ENCODE measurements at regions not wholly inside any gene's neighbourhood (a gene's known extent, or its start where the extent isn't known, plus 50 kb on each side); places are given as distances from the start of the nearest gene placed in this dataset.

DNA sequence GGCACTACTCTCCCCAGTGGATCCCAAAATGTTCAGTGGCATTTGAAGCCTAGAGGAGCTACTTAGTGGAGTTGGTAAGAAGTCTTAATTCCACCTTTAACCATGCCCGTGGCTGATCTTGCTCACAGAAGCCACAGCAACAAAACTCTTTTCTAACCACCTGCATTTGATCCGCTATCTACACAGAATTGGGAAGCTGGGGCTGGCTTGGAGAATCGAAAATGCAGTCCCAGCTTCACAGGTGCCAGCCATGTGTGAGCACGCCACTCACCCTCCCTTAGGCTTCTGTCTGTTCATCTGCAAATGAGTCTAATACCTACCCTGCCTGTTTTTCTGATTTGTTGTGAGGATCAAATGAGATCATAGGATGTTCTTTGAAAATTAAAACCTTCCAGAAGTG lies 182.6 kb downstream of the BCL11A start:
- TF ChIP-seq, protein P1, sequence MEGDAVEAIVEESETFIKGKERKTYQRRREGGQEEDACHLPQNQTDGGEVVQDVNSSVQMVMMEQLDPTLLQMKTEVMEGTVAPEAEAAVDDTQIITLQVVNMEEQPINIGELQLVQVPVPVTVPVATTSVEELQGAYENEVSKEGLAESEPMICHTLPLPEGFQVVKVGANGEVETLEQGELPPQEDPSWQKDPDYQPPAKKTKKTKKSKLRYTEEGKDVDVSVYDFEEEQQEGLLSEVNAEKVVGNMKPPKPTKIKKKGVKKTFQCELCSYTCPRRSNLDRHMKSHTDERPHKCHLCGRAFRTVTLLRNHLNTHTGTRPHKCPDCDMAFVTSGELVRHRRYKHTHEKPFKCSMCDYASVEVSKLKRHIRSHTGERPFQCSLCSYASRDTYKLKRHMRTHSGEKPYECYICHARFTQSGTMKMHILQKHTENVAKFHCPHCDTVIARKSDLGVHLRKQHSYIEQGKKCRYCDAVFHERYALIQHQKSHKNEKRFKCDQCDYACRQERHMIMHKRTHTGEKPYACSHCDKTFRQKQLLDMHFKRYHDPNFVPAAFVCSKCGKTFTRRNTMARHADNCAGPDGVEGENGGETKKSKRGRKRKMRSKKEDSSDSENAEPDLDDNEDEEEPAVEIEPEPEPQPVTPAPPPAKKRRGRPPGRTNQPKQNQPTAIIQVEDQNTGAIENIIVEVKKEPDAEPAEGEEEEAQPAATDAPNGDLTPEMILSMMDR (IDR thresholded peaks at IDR 0.05): no peak
- TF ChIP-seq POLR2A (IDR thresholded peaks at IDR 0.05) (no peak), EP300 (IDR thresholded peaks at IDR 0.05; ENCODE audit: low read depth) (no peak), POLR2AphosphoS5 (IDR thresholded peaks at IDR 0.05) (no peak)

Measured in transverse colon (tissue), 4 donors.